Epithelial cell of prostate (primary cell): ENCODE measurements at regions not wholly inside any gene's neighbourhood (a gene's known extent, or its start where the extent isn't known, plus 50 kb on each side); places are given as distances from the start of the nearest gene placed in this dataset.
A peak's percentile ranks its signal among the peaks of the same experiment; 100 is the strongest.
"Not testable (repeated sequence)": the region's sequence is repeated elsewhere in the genome, so short reads cannot be mapped to it uniquely, and the experiment has no call there.

Experiments used
- DNase-seq: peaks from one replicate; pipeline ENCODE4 v3.0.0-alpha.2; 2011; ENCODE audit warnings: low read depth, low spot score
- H3K27ac ChIP-seq: fragments of 450-650 bp; 2 replicates; pipeline ENCODE4 v1.5.1; 2017; ENCODE audit warnings: mild to moderate bottlenecking

- peak; percentile 62 for DNase-seq
- H3K27ac ChIP-seq, result no peak overlapping the region
Measured at GRCh38 chr1:196160066-196160795, 448.0 kb downstream of the KCNT2 start.

- no peak for DNase-seq
- no peak overlapping the region for H3K27ac ChIP-seq
Measured at GRCh38 chr1:196155586-196155985, 452.7 kb downstream of the KCNT2 start.

GRCh38 chr1:196152975-196153374 lies 455.3 kb downstream of the KCNT2 start:
- no peak overlapping the region for H3K27ac ChIP-seq
- DNase-seq, result no peak

GRCh38 chr1:196152086-196152485 lies 456.2 kb downstream of the KCNT2 start:
- DNase-seq, result no peak
- no peak overlapping the region for H3K27ac ChIP-seq

- no peak overlapping the region for H3K27ac ChIP-seq
- no peak for DNase-seq
Measured at GRCh38 chr1:196148367-196148970, 459.8 kb downstream of the KCNT2 start.

GRCh38 chr1:196147530-196147929 lies 460.7 kb downstream of the KCNT2 start:
- H3K27ac ChIP-seq, result no peak overlapping the region
- DNase-seq, result no peak

- not testable (repeated sequence) for H3K27ac ChIP-seq, DNase-seq
Measured at GRCh38 chr1:196145151-196145550, 463.1 kb downstream of the KCNT2 start.

GRCh38 chr1:196144588-196144987 lies 463.7 kb downstream of the KCNT2 start:
- H3K27ac ChIP-seq, result no peak overlapping the region
- DNase-seq, result no peak

GRCh38 chr1:196143602-196144342 lies 464.5 kb downstream of the KCNT2 start:
- no peak overlapping the region for H3K27ac ChIP-seq
- no peak for DNase-seq

- no peak overlapping the region for H3K27ac ChIP-seq
- DNase-seq, result no peak
Measured at GRCh38 chr1:196142111-196142640, 466.1 kb downstream of the KCNT2 start.

- no peak for DNase-seq
- no peak overlapping the region for H3K27ac ChIP-seq
Measured at GRCh38 chr1:196136396-196136795, 471.8 kb downstream of the KCNT2 start.

- no peak for DNase-seq
- no peak overlapping the region for H3K27ac ChIP-seq
Measured at GRCh38 chr1:196131691-196132090, 476.5 kb downstream of the KCNT2 start.

GRCh38 chr1:196128835-196129234 lies 479.4 kb downstream of the KCNT2 start:
- no peak overlapping the region for H3K27ac ChIP-seq
- no peak for DNase-seq

GRCh38 chr1:196121181-196121580 lies 487.1 kb downstream of the KCNT2 start:
- DNase-seq, result no peak
- no peak overlapping the region for H3K27ac ChIP-seq

GRCh38 chr1:196115646-196116045 lies 492.6 kb downstream of the KCNT2 start:
- DNase-seq, result no peak
- no peak overlapping the region for H3K27ac ChIP-seq

GRCh38 chr1:196114193-196114592 lies 494.0 kb downstream of the KCNT2 start:
- H3K27ac ChIP-seq, result no peak overlapping the region
- DNase-seq, result no peak

- not testable (repeated sequence) for DNase-seq, H3K27ac ChIP-seq
Measured at GRCh38 chr1:196108990-196109389, 499.2 kb downstream of the KCNT2 start.

- H3K27ac ChIP-seq, result peak overlapping the region; percentile 11
- DNase-seq, result no peak
Measured at GRCh38 chr1:196105901-196106300, 502.3 kb downstream of the KCNT2 start.

GRCh38 chr1:196102826-196103225 lies 505.4 kb downstream of the KCNT2 start:
- DNase-seq, result no peak
- H3K27ac ChIP-seq, result no peak overlapping the region

GRCh38 chr1:196098000-196098399 lies 510.2 kb downstream of the KCNT2 start:
- H3K27ac ChIP-seq, result no peak overlapping the region
- no peak for DNase-seq

GRCh38 chr1:196094821-196095220 lies 513.4 kb downstream of the KCNT2 start:
- H3K27ac ChIP-seq, result no peak overlapping the region
- no peak for DNase-seq
